NCI-H2227 (cell line): ENCODE measurements at regions not wholly inside any gene's neighbourhood (a gene's known extent, or its start where the extent isn't known, plus 50 kb on each side); places are given as distances from the start of the nearest gene placed in this dataset.
"Not testable (repeated sequence)": the region's sequence is repeated elsewhere in the genome, so short reads cannot be mapped to it uniquely, and the experiment has no call there.

Experiments used
- DNase-seq: peaks from one replicate; lab custom pipeline; 2025; ENCODE audit not compliant: unreplicated experiment; lab: John Stamatoyannopoulos, UW

GRCh38 chr4:24211856-24212255 lies 322.0 kb upstream of the PPARGC1A start:
- DNase-seq = no peak

DNA sequence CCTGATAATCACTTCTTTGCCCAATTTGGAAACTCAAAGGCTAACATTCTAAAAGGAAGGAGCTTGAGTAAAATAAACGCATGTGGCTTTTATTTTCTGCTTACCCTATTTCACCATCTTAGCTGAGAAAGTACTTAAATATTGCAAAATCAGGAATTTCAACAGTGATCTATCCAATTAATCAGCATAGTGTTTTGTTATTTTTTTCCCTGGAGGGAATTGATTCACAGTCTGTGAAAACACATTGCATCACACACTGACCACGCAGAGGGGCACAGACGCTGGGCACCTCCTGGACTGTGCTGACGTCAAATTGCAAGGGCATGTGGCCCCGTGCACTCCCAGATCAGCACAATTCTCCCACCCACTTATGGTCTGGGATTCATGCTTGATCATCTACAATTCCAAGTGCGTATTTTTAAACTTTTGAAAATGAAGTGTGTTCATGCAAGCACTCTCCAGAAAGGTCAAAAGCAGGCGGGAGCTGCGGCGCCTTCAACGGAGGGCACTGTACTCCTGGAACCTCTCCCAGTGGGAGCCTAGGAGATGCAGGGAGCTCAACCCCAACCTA lies 320.6 kb upstream of the PPARGC1A start:
- no peak for DNase-seq

DNA sequence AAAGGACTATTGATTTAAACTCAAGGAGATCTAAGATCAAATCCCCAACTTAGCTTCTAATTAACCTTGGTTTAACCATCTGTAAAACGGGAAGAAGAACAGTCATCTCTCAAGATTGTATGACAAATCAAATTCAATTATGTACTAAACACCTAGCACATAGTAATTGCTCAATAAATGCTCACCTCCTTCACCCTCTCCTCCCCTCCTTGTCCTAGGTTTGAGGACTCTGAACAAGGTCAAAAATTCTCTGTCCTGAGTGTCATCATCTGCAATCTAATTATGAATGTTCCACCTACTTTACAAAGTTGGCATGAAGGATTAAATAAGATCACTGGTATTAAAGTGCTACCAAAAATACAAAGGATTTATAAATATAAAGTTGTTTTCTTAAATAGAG lies 320.1 kb upstream of the PPARGC1A start:
- no peak for DNase-seq

GRCh38 chr4:24209131-24209530 lies 319.3 kb upstream of the PPARGC1A start:
- no peak for DNase-seq

- no peak for DNase-seq
Measured at GRCh38 chr4:24208691-24209090, 318.8 kb upstream of the PPARGC1A start.

DNA sequence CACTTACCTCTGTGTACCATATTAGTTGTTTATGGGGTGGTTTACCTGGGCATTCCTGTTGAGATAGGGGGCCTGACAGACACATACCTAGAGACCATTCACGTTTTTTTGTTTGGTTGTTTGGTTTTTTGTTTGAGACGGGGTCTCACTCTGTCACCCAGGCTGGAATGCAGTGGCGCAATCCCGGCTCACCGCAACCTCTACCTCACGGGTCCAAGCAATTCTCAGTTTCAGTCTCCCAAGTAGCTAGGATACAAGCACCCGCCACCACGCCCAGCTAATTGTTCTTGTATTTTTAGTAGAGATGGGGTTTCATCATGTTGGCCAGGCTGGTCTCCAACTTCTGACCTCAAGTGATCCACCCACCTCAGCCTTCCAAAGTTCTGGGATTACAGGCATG lies 314.9 kb upstream of the PPARGC1A start:
- not testable (repeated sequence) for DNase-seq

- DNase-seq = no peak
Measured at GRCh38 chr4:24203926-24204325, 314.1 kb upstream of the PPARGC1A start.

DNA sequence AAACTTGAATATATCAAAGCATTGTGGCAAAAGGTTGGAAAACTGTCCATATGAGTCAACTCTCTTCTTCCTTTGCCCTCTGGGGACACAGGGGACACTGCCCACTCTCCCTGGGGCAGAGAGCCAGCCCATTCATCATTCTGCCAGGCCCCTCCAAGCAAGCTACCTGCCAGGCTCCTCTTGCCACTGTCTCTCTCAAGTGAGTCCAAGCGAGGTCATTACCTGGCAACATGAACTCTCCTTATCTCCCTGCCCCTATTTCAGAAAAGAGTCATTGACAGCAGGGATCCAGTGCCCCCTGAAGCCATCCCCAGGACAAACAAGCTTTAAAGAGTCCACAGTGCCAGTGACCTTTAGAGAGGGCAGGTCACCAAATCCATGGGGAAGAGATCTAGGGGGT lies 312.7 kb upstream of the PPARGC1A start:
- no peak for DNase-seq

DNA sequence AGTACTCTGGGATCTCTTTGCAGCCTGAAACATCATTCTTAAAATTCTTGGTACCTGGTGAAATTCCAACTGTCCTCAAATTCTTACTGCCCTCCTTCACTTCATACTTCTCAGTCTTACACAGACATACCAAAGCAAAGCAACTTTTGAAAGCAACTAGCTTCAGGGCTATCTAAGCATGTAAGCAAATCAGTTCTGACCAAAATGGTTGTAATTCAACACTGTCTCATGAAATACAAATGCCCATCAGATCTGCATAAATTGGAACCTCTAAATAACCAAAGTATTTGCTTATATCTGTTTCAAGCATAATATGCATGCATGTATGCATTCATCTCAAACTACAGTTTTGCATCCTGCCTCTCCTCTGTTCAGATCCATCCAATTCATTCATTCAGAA lies 308.1 kb upstream of the PPARGC1A start:
- DNase-seq = no peak

- DNase-seq = no peak
Measured at GRCh38 chr4:24196785-24197184, 306.9 kb upstream of the PPARGC1A start.

GRCh38 chr4:24195991-24196736 lies 306.3 kb upstream of the PPARGC1A start:
- DNase-seq = no peak

DNA sequence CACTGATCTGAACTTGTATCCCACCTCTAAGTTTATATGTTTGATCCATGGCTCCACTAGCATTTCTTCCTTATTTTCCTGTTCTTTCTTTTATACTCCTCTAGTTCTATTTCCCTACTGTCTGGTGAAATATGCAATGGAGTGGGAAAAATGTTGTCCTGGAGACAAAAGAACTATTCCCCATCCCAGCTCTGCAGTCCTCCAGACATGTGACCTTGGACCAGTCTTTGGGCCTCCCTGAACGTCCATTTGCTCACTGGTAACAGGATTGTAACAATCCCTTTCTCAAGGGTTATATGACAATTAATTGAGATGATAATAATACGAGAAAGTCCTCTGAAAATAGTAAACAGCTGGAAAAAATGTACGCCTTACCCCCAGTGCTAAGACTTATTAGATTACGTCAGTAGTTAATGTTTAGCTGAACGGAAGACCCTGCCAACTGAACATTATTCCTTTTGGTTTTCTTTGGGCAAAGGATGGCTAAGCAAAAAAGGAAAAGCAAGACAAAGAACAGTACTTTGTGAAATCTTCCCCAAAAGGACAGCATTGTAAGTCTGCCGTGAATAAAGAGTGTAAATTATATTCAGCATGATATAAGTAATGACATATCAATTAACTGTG lies 302.3 kb upstream of the PPARGC1A start:
- no peak for DNase-seq

DNA sequence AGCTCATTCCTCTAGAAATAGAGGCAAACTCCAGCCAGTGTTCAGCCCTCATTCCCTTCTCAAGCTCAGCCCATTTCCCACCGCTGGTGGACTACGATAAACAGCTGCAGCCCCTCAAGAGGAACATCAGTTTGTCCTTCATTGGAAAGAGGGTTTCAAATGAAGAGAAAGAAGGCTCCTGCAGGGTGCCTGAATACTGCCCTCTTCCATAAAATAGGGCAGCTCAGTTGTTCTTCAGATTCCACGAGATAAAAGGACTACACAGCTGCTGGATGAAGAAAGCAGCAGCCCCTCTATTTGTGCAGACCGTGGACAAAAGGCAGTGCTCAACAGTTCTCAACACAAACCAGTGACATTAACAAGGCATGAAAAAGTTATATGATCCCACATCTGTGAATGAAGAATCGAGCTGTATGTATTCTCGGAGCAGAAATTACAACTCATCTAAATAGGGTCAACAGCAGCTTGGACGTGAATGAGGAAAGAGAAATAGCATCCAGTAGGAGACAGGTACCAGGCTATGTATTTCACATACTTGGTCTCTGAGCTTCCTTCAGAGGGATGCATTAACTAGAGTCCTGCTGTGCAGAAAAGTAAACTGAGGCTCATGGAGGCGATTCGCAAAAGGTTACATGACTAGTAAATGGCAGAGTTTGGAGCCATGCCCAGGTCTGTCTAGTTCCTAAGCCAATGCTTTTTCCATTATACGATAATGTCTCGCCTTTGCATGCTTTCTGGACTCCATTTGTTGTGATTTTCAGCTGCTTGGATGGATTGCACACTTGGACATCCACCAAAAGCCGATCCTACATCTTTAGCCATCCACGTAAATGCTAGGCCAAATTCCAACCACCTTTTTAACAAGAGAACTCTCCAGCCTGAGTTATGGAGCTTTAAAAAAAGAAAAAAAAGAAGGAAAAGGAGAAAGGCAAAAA lies 301.2 kb upstream of the PPARGC1A start:
- no peak for DNase-seq

- DNase-seq = no peak
Measured at GRCh38 chr4:24188459-24188858, 298.6 kb upstream of the PPARGC1A start.

DNA sequence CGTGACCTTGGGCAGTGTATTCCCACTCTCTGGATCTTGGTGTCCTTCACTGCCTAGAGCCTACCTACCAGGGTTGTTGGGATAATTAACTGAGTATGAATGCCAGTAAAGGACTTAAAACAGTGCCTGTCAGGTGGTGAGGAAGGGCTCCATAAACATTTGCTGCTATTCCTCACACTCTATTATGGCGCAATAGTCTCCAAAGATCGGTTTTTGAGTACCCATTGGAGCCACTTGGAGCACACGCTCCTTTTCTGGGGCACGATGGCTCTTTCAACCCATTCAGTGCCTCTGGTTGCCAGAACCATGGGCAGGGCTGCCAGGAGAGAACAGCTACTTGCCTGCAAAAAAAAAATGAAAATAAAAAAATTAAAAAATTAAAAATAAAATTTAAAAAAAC lies 296.6 kb upstream of the PPARGC1A start:
- DNase-seq = no peak

GRCh38 chr4:24181005-24181404 lies 291.2 kb upstream of the PPARGC1A start:
- DNase-seq = no peak

- DNase-seq = no peak
Measured at GRCh38 chr4:24180586-24180985, 290.7 kb upstream of the PPARGC1A start.

- DNase-seq = no peak
Measured at GRCh38 chr4:24179201-24179840, 289.5 kb upstream of the PPARGC1A start.

DNA sequence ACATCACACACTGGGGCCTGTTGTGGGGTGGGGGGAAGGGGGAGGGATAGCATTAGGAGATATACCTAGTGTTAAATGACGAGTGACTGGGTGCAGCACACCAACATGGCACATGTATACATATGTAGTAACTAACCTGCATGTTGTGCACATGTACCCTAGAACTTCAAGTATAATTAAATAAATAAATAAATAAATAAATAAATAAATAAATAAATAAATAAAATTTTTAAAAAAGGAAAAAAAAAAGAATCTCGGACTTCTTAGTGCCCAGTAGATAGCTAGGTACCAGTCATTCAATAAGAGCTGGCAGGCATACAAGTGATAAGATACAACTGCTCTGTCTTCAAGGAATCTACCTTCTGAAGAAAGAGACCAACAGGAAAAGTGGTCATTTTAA lies 287.6 kb upstream of the PPARGC1A start:
- DNase-seq = not testable (repeated sequence)

GRCh38 chr4:24175707-24176106 lies 285.9 kb upstream of the PPARGC1A start:
- DNase-seq = no peak

GRCh38 chr4:24174602-24175001 lies 284.8 kb upstream of the PPARGC1A start:
- DNase-seq = no peak
